ENCODE measurements at regions not wholly inside any gene's neighbourhood (a gene's known extent, or its start where the extent isn't known, plus 50 kb on each side); places are given as distances from the start of the nearest gene placed in this dataset.

DNA sequence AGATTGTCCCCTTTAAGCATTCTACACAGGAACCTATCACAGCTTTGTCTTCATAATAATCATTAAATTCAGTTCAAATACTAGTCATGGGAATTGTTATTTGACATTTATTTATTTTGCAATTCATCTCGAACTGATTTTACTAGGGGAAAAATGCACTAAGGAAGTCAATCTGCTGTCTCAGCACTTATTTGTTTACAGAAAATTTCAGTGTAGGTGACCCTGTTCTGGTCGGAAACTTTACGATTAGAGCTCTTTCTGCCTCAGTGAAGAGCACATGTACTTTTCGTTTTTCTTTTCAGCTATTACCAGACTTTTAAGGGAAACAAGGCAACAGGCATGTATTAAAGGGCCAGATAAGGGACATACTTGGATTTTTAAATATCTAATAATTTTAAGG lies 1405.7 kb upstream of the ZEB2 start:
- Histone ChIP-seq H3K9ac (ENCODE audit: low read length) (no peak overlapping the region), H3K36me3 (ENCODE audit: control insufficient read depth, insufficient read depth, low read length) (no peaks in the 10 kb centered on the region), H3K4me1 (ENCODE audit: control insufficient read depth, insufficient read depth, low read length) (peaks cover 13% of the 10 kb centered on the region), H3K4me3 (ENCODE audit: low read depth, low read length) (no peak overlapping the region), H3K27ac (ENCODE audit: low read depth, low read length) (no peak overlapping the region), H3K27me3 (ENCODE audit: control insufficient read depth, insufficient read depth, low read length) (no peaks in the 10 kb centered on the region), H3K9me3 (ENCODE audit: control insufficient read depth, insufficient read depth, low read depth, low read length) (no peaks in the 10 kb centered on the region)

DNA sequence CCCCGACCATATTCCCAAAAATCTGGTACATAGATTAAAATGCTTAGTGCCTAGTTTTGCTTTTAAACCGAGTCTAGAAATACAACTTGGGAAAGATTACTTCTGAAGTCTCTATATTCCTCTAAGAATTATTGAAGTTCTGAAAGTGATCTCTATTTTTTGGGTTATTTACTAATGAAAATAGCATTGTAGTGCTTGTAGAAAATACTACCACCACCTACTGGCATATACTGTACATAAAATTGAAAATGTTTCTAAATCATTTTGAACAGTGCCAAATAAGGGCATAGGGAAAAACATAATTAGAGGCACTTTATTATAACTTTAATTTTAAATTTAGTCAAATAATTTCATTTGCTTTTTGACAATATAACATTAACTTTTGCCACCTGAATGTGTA lies 1399.6 kb upstream of the ZEB2 start:
- Histone ChIP-seq H3K36me3 (ENCODE audit: control insufficient read depth, insufficient read depth, low read length) (no peaks in the 10 kb centered on the region), H3K27me3 (ENCODE audit: control insufficient read depth, insufficient read depth, low read length) (no peaks in the 10 kb centered on the region), H3K9ac (ENCODE audit: low read length) (no peak overlapping the region), H3K4me3 (ENCODE audit: low read depth, low read length) (no peak overlapping the region), H3K4me1 (ENCODE audit: control insufficient read depth, insufficient read depth, low read length) (peaks cover 4% of the 10 kb centered on the region; the same call in 1 of the 2 replicates), H3K27ac (ENCODE audit: low read depth, low read length) (no peak overlapping the region), H3K9me3 (ENCODE audit: control insufficient read depth, insufficient read depth, low read depth, low read length) (no peaks in the 10 kb centered on the region)

DNA sequence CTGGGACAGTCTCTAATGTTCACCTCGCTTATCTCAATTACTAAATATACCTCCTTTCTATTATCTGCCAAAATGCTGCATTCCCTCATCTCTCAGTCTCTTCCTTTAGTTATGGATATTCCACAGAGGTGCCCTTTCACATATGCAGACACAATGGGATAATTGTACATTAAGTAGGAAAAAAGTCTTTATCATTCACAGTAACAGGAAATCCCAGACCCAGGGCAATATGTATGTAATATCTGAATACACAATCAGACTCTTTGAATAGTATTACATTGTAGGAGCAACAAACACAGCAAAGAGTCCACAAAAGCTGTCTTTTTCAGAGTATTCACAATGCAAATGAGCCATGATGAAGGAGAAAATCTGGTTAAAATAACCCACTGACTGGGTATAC lies 1399.0 kb upstream of the ZEB2 start:
- Histone ChIP-seq H3K36me3 (ENCODE audit: control insufficient read depth, insufficient read depth, low read length) (no peaks in the 10 kb centered on the region), H3K27ac (ENCODE audit: low read depth, low read length) (no peak overlapping the region), H3K4me1 (ENCODE audit: control insufficient read depth, insufficient read depth, low read length) (peaks cover 4% of the 10 kb centered on the region; the same call in 1 of the 2 replicates), H3K4me3 (ENCODE audit: low read depth, low read length) (no peak overlapping the region), H3K9me3 (ENCODE audit: control insufficient read depth, insufficient read depth, low read depth, low read length) (no peaks in the 10 kb centered on the region), H3K27me3 (ENCODE audit: control insufficient read depth, insufficient read depth, low read length) (no peaks in the 10 kb centered on the region), H3K9ac (ENCODE audit: low read length) (no peak overlapping the region)

GRCh38 chr2:145916799-145917198 lies 1396.9 kb upstream of the ZEB2 start:
- Histone ChIP-seq H3K4me1 (ENCODE audit: control insufficient read depth, insufficient read depth, low read length) (peaks cover 4% of the 10 kb centered on the region; the same call in 1 of the 2 replicates), H3K27me3 (ENCODE audit: control insufficient read depth, insufficient read depth, low read length) (no peaks in the 10 kb centered on the region), H3K9ac (ENCODE audit: low read length) (no peak overlapping the region), H3K9me3 (ENCODE audit: control insufficient read depth, insufficient read depth, low read depth, low read length) (no peaks in the 10 kb centered on the region), H3K4me3 (ENCODE audit: low read depth, low read length) (no peak overlapping the region), H3K27ac (ENCODE audit: low read depth, low read length) (no peak overlapping the region), H3K36me3 (ENCODE audit: control insufficient read depth, insufficient read depth, low read length) (no peaks in the 10 kb centered on the region)

DNA sequence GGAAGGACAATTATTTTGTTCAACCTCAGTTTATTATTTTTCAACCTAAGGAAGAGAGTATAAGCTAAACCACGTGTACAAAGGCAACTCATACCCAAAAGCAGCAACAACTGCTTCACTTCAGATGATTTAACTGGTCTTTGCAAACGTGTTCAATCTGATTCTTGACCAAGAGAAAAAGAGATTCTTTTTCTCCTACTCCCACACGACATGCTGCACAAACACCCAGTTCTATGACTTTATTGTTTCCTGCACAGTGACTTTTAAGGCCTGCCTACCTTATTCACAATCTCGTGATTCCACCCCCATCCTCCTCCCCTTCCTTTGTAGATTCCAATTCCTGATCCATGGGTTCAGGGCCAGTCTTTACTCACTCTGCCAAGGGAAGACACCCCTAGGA lies 1394.8 kb upstream of the ZEB2 start:
- H3K27ac ChIP-seq (ENCODE audit: low read depth, low read length) = no peak overlapping the region
- H3K4me1 ChIP-seq (ENCODE audit: control insufficient read depth, insufficient read depth, low read length) = peaks cover 4% of the 10 kb centered on the region; the same call in 1 of the 2 replicates
- no peaks in the 10 kb centered on the region for H3K9me3 ChIP-seq (ENCODE audit: control insufficient read depth, insufficient read depth, low read depth, low read length)
- no peaks in the 10 kb centered on the region for H3K36me3 ChIP-seq (ENCODE audit: control insufficient read depth, insufficient read depth, low read length)
- no peak overlapping the region for H3K9ac ChIP-seq (ENCODE audit: low read length)
- H3K4me3 ChIP-seq (ENCODE audit: low read depth, low read length) = no peak overlapping the region
- H3K27me3 ChIP-seq (ENCODE audit: control insufficient read depth, insufficient read depth, low read length) = no peaks in the 10 kb centered on the region

DNA sequence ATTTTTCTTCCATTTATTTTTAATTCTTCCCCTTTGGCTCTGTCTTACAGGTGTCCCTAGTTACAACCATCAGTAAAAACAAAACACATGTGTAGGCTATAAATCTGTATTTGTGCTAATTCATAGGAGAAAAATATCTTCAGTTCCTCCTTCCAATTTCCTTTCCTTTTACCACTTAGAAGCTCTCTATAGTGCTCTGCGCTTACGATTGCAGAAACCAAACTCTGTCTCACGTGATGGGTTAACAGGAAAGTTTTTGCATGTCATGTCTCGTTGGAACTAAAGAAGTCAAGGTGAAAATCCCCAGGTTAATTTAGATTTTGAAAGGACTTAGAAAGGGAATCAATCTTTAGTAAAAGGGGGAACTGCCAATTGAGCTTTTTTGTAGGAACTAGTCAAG lies 1390.5 kb upstream of the ZEB2 start:
- Histone ChIP-seq H3K9me3 (ENCODE audit: control insufficient read depth, insufficient read depth, low read depth, low read length) (no peaks in the 10 kb centered on the region), H3K4me3 (ENCODE audit: low read depth, low read length) (no peak overlapping the region), H3K9ac (ENCODE audit: low read length) (no peak overlapping the region), H3K4me1 (ENCODE audit: control insufficient read depth, insufficient read depth, low read length) (peaks cover 8% of the 10 kb centered on the region), H3K36me3 (ENCODE audit: control insufficient read depth, insufficient read depth, low read length) (no peaks in the 10 kb centered on the region), H3K27me3 (ENCODE audit: control insufficient read depth, insufficient read depth, low read length) (no peaks in the 10 kb centered on the region), H3K27ac (ENCODE audit: low read depth, low read length) (no peak overlapping the region)

GRCh38 chr2:145909766-145910165 lies 1389.8 kb upstream of the ZEB2 start:
- no peak overlapping the region for H3K4me3 ChIP-seq (ENCODE audit: low read depth, low read length)
- peaks cover 8% of the 10 kb centered on the region for H3K4me1 ChIP-seq (ENCODE audit: control insufficient read depth, insufficient read depth, low read length)
- H3K9me3 ChIP-seq (ENCODE audit: control insufficient read depth, insufficient read depth, low read depth, low read length) = no peaks in the 10 kb centered on the region
- H3K27ac ChIP-seq (ENCODE audit: low read depth, low read length) = no peak overlapping the region
- no peaks in the 10 kb centered on the region for H3K36me3 ChIP-seq (ENCODE audit: control insufficient read depth, insufficient read depth, low read length)
- H3K27me3 ChIP-seq (ENCODE audit: control insufficient read depth, insufficient read depth, low read length) = no peaks in the 10 kb centered on the region
- H3K9ac ChIP-seq (ENCODE audit: low read length) = no peak overlapping the region

GRCh38 chr2:145909175-145909755 lies 1389.3 kb upstream of the ZEB2 start:
- peaks cover 8% of the 10 kb centered on the region for H3K4me1 ChIP-seq (ENCODE audit: control insufficient read depth, insufficient read depth, low read length)
- H3K4me3 ChIP-seq (ENCODE audit: low read depth, low read length) = no peak overlapping the region
- no peak overlapping the region for H3K27ac ChIP-seq (ENCODE audit: low read depth, low read length)
- H3K36me3 ChIP-seq (ENCODE audit: control insufficient read depth, insufficient read depth, low read length) = no peaks in the 10 kb centered on the region
- no peak overlapping the region for H3K9ac ChIP-seq (ENCODE audit: low read length)
- no peaks in the 10 kb centered on the region for H3K27me3 ChIP-seq (ENCODE audit: control insufficient read depth, insufficient read depth, low read length)
- H3K9me3 ChIP-seq (ENCODE audit: control insufficient read depth, insufficient read depth, low read depth, low read length) = no peaks in the 10 kb centered on the region

DNA sequence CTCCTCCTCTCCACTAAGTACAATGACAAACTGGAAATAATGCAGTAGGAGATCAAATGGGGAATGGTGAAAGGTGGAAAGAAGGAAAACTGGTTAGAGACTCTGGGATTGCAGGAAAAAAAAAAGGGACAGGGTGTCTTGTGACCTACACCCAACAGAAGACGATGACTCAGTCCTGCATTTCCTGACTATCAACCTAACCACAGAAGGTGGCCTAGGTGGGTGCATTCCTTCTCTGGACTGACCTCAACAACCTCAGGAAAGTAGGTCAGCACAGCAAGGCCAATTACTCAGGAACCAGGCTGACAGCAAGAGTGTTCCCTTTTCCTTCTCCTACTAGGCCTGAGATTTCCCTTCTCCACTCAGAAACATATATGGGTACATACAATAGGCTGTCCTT lies 1386.4 kb upstream of the ZEB2 start:
- Histone ChIP-seq H3K36me3 (ENCODE audit: control insufficient read depth, insufficient read depth, low read length) (no peaks in the 10 kb centered on the region), H3K4me1 (ENCODE audit: control insufficient read depth, insufficient read depth, low read length) (peaks cover 8% of the 10 kb centered on the region), H3K27me3 (ENCODE audit: control insufficient read depth, insufficient read depth, low read length) (no peaks in the 10 kb centered on the region), H3K4me3 (ENCODE audit: low read depth, low read length) (no peak overlapping the region), H3K9ac (ENCODE audit: low read length) (no peak overlapping the region), H3K27ac (ENCODE audit: low read depth, low read length) (no peak overlapping the region), H3K9me3 (ENCODE audit: control insufficient read depth, insufficient read depth, low read depth, low read length) (peaks cover 17% of the 10 kb centered on the region)

- Histone ChIP-seq H3K27ac (ENCODE audit: low read depth, low read length) (no peak overlapping the region), H3K9ac (ENCODE audit: low read length) (no peak overlapping the region), H3K4me3 (ENCODE audit: low read depth, low read length) (no peak overlapping the region), H3K36me3 (ENCODE audit: control insufficient read depth, insufficient read depth, low read length) (no peaks in the 10 kb centered on the region), H3K4me1 (ENCODE audit: control insufficient read depth, insufficient read depth, low read length) (peaks cover 8% of the 10 kb centered on the region), H3K27me3 (ENCODE audit: control insufficient read depth, insufficient read depth, low read length) (no peaks in the 10 kb centered on the region), H3K9me3 (ENCODE audit: control insufficient read depth, insufficient read depth, low read depth, low read length) (peaks cover 22% of the 10 kb centered on the region)
Measured at GRCh38 chr2:145905371-145905770, 1385.5 kb upstream of the ZEB2 start.

DNA sequence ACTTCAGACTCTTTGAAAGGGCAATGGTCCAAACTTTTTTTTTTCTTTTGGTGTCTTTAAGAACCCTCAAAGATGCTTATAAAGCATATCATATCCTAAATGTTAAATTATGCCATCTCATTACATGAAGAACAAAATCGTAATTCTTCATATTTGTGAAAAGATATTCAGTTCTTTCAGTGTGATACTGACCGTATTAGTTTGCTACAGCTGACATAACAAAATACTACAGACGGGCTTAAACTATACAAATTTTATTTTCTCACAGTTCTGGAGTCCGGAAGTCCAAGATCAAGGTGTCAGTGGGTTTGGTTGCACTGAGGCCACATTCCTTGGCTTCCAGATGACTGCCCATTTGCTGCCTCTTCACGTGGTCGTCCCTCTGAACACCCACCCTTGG lies 1377.2 kb upstream of the ZEB2 start:
- H3K9ac ChIP-seq (ENCODE audit: low read length) = no peak overlapping the region
- H3K36me3 ChIP-seq (ENCODE audit: control insufficient read depth, insufficient read depth, low read length) = no peaks in the 10 kb centered on the region
- H3K27ac ChIP-seq (ENCODE audit: low read depth, low read length) = no peak overlapping the region
- peaks cover 12% of the 10 kb centered on the region for H3K9me3 ChIP-seq (ENCODE audit: control insufficient read depth, insufficient read depth, low read depth, low read length)
- H3K4me3 ChIP-seq (ENCODE audit: low read depth, low read length) = no peak overlapping the region
- H3K27me3 ChIP-seq (ENCODE audit: control insufficient read depth, insufficient read depth, low read length) = no peaks in the 10 kb centered on the region
- H3K4me1 ChIP-seq (ENCODE audit: control insufficient read depth, insufficient read depth, low read length) = no peaks in the 10 kb centered on the region

DNA sequence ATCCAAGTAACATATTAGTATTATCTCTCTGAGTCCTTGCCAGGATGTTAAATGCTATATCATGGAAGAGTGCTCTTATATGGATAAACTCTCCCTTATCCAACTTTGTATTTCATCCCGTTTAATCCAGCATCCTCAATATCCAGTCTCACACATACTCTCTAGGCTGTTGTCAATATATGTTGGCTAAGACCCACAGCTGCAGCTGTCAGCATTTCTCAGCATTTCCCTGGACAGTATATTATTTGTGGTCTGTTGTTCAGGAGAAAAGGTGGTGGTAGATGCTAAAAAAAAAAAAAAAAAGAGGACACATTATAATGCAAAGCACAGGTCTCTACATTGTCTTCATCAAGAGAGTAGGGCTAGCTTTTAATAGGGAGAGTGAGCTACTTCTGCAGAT lies 1368.0 kb upstream of the ZEB2 start:
- no peaks in the 10 kb centered on the region for H3K27me3 ChIP-seq (ENCODE audit: control insufficient read depth, insufficient read depth, low read length)
- H3K27ac ChIP-seq (ENCODE audit: low read depth, low read length) = no peak overlapping the region
- no peak overlapping the region for H3K4me3 ChIP-seq (ENCODE audit: low read depth, low read length)
- no peaks in the 10 kb centered on the region for H3K4me1 ChIP-seq (ENCODE audit: control insufficient read depth, insufficient read depth, low read length)
- no peaks in the 10 kb centered on the region for H3K9me3 ChIP-seq (ENCODE audit: control insufficient read depth, insufficient read depth, low read depth, low read length)
- no peaks in the 10 kb centered on the region for H3K36me3 ChIP-seq (ENCODE audit: control insufficient read depth, insufficient read depth, low read length)
- H3K9ac ChIP-seq (ENCODE audit: low read length) = no peak overlapping the region

Data from HUES6 (cell line).